ENCODE measurements at regions not wholly inside any gene's neighbourhood (a gene's known extent, or its start where the extent isn't known, plus 50 kb on each side); places are given as distances from the start of the nearest gene placed in this dataset.

GRCh38 chr16:48471435-48471834, 86.2 kb upstream of the SIAH1 start:
- DNase-seq: no peak
- Histone ChIP-seq H3K4me3 (ENCODE audit: low read depth, low read length) (no peak overlapping the region), H3K36me3 (no peaks in the 10 kb centered on the region), H3K9me3 (ENCODE audit: severe bottlenecking) (no peaks in the 10 kb centered on the region), H3K27me3 (ENCODE audit: insufficient read depth, low read depth, severe bottlenecking) (no peaks in the 10 kb centered on the region), H3K27ac (no peak overlapping the region)
- TF ChIP-seq, protein P1, sequence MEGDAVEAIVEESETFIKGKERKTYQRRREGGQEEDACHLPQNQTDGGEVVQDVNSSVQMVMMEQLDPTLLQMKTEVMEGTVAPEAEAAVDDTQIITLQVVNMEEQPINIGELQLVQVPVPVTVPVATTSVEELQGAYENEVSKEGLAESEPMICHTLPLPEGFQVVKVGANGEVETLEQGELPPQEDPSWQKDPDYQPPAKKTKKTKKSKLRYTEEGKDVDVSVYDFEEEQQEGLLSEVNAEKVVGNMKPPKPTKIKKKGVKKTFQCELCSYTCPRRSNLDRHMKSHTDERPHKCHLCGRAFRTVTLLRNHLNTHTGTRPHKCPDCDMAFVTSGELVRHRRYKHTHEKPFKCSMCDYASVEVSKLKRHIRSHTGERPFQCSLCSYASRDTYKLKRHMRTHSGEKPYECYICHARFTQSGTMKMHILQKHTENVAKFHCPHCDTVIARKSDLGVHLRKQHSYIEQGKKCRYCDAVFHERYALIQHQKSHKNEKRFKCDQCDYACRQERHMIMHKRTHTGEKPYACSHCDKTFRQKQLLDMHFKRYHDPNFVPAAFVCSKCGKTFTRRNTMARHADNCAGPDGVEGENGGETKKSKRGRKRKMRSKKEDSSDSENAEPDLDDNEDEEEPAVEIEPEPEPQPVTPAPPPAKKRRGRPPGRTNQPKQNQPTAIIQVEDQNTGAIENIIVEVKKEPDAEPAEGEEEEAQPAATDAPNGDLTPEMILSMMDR (IDR thresholded peaks at IDR 0.05; ENCODE audit: low read depth, low read length): no peak

DNA sequence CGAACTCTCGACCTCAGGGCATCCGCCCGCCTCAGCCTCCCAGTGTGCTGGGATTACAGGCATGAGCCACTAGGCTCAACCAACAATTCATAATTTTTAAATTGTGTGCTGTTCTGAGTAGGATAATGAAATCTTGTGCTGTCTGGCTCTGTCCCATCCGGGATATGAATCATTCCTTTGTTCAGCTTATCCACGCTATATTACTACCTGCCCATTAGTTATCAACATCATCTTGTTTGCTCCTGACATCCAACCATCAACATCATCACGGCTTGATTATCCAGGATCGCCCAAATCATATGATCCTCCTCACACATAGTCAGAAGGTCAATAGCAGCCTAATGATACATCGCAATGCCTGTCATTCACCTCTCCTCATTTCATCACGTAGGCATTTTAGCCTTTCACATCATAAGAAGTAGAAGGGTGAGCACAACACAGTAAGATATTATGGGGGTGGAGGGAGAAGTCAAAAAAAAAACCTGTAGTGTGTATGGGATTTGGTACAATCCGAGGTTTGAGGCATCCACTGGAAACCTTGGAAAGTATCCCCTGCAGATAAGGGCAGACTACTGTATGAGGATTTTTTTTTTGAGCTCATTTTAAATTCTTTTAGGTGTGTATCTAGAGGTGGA, 77.0 kb upstream of the SIAH1 start:
- no peak for DNase-seq
- Histone ChIP-seq H3K36me3 (no peaks in the 10 kb centered on the region), H3K27ac (no peak overlapping the region), H3K4me3 (ENCODE audit: low read depth, low read length) (no peak overlapping the region), H3K27me3 (ENCODE audit: insufficient read depth, low read depth, severe bottlenecking) (no peaks in the 10 kb centered on the region), H3K9me3 (ENCODE audit: severe bottlenecking) (no peaks in the 10 kb centered on the region)
- TF ChIP-seq, protein P1 (IDR thresholded peaks at IDR 0.05; ENCODE audit: low read depth, low read length): no peak

DNA sequence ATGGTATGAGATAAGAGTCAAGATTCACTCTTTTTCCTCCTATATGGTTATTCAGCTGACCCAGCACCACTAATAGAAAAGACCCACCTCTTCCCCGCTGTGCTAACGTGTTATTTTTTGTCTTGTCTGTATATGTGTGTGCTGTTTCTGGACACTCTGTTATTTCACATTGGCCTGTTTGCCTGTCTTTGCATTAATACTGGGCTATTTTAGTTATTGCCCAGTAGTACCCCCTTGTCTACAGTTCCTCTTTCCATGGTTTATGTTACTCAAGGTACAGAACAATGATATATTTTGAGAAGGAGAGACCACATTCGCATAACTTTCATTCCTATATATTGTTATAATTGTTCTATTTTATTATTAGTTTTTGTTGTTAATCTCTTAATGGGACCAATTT, 74.0 kb upstream of the SIAH1 start:
- no peaks in the 10 kb centered on the region for H3K9me3 ChIP-seq (ENCODE audit: severe bottlenecking)
- H3K36me3 ChIP-seq: no peaks in the 10 kb centered on the region
- TF ChIP-seq, protein P1 (IDR thresholded peaks at IDR 0.05; ENCODE audit: low read depth, low read length): no peak
- no peak overlapping the region for H3K4me3 ChIP-seq (ENCODE audit: low read depth, low read length)
- H3K27ac ChIP-seq: no peak overlapping the region
- H3K27me3 ChIP-seq (ENCODE audit: insufficient read depth, low read depth, severe bottlenecking): no peaks in the 10 kb centered on the region
- DNase-seq: no peak

DNA sequence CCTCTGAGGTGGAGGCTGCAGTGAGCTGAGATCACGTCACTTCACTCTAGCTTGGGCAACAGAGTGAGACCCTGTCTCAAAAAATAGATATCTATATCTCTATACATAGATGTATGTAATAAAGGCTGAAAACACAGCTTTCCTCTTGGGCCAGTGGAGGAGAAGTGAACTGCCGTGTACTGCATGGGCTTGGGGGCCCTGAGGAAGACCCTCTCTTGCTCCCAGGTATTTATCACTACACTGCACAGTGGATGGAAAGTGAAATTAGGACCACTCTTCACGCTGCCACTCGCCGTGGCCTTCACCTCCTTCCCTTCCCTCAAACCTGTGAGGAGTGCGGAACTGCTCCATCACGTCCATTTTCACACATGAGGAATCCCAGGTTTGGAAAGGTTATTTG, 68.8 kb upstream of the SIAH1 start:
- no peak for DNase-seq
- TF ChIP-seq, protein P1 (IDR thresholded peaks at IDR 0.05; ENCODE audit: low read depth, low read length): no peak

GRCh38 chr16:48452991-48453760, 68.0 kb upstream of the SIAH1 start:
- DNase-seq: no peak
- Histone ChIP-seq H3K27ac (no peak overlapping the region), H3K27me3 (ENCODE audit: insufficient read depth, low read depth, severe bottlenecking) (no peaks in the 10 kb centered on the region), H3K4me3 (ENCODE audit: low read depth, low read length) (no peak overlapping the region), H3K36me3 (no peaks in the 10 kb centered on the region), H3K9me3 (ENCODE audit: severe bottlenecking) (no peaks in the 10 kb centered on the region)
- TF ChIP-seq, protein P1 (IDR thresholded peaks at IDR 0.05; ENCODE audit: low read depth, low read length): no peak

More for the DNA sequence above, 68.8 kb upstream of the SIAH1 start:
- H3K27ac ChIP-seq: no peak overlapping the region
- H3K27me3 ChIP-seq (ENCODE audit: insufficient read depth, low read depth, severe bottlenecking): no peaks in the 10 kb centered on the region
- no peak overlapping the region for H3K4me3 ChIP-seq (ENCODE audit: low read depth, low read length)
- no peaks in the 10 kb centered on the region for H3K9me3 ChIP-seq (ENCODE audit: severe bottlenecking)
- no peaks in the 10 kb centered on the region for H3K36me3 ChIP-seq
